ENCODE measurements at regions not wholly inside any gene's neighbourhood (a gene's known extent, or its start where the extent isn't known, plus 50 kb on each side); places are given as distances from the start of the nearest gene placed in this dataset.

GRCh38 chr14:101220921-101221510 is 317.5 kb upstream of the RTL1 start:
- DNase-seq, result no peak

GRCh38 chr14:101221549-101222160 is 318.1 kb upstream of the RTL1 start:
- no peak for DNase-seq

GRCh38 chr14:101222362-101223070 is 319.0 kb upstream of the RTL1 start:
- DNase-seq, result no peak

GRCh38 chr14:101223127-101223526 is 319.6 kb upstream of the RTL1 start:
- no peak for DNase-seq

- DNase-seq, result no peak
Measured at GRCh38 chr14:101223561-101224162, 320.1 kb upstream of the RTL1 start.

- DNase-seq, result no peak
Measured at GRCh38 chr14:101224356-101225156, 321.0 kb upstream of the RTL1 start.

GRCh38 chr14:101225157-101226152 is 321.9 kb upstream of the RTL1 start:
- no peak for DNase-seq

GRCh38 chr14:101226265-101226602 is 322.7 kb upstream of the RTL1 start:
- no peak for DNase-seq

GRCh38 chr14:101226603-101227425 is 323.3 kb upstream of the RTL1 start:
- DNase-seq, result no peak

GRCh38 chr14:101227611-101228594 is 324.4 kb upstream of the RTL1 start:
- no peak for DNase-seq

GRCh38 chr14:101228949-101229541 is 325.5 kb upstream of the RTL1 start:
- no peak for DNase-seq

- no peak for DNase-seq
Measured at GRCh38 chr14:101229666-101230065, 326.1 kb upstream of the RTL1 start.

GRCh38 chr14:101230161-101230850 is 326.8 kb upstream of the RTL1 start:
- no peak for DNase-seq

- DNase-seq, result no peak
Measured at GRCh38 chr14:101230851-101231550, 327.5 kb upstream of the RTL1 start.

GRCh38 chr14:101231828-101232227 is 328.3 kb upstream of the RTL1 start:
- DNase-seq, result no peak

GRCh38 chr14:101232340-101233020 is 328.8 kb upstream of the DIO3 start:
- DNase-seq, result no peak

- DNase-seq, result no peak
Measured at GRCh38 chr14:101233021-101233366, 328.3 kb upstream of the DIO3 start.

GRCh38 chr14:101233391-101233790 is 327.9 kb upstream of the DIO3 start:
- DNase-seq, result no peak
